Lower leg skin (tissue), 3 donors: ENCODE measurements at regions not wholly inside any gene's neighbourhood (a gene's known extent, or its start where the extent isn't known, plus 50 kb on each side); places are given as distances from the start of the nearest gene placed in this dataset.

Source experiments
- CTCF ChIP-seq, 3 donors: fragments of 450-650 bp; IDR thresholded peaks; one replicate each; pipeline ENCODE4 v1.5.1; 2016; ENCODE audit warnings: antibody characterized with exemption in 3 of 3, mild to moderate bottlenecking in 3 of 3, moderate library complexity in 2 of 3
- POLR2A ChIP-seq, 2 donors: fragments of 450-650 bp; IDR thresholded peaks; one replicate each; pipeline ENCODE4 v1.6.1; 2016 to 2017; ENCODE audit warnings: antibody characterized with exemption in 2 of 2, mild to moderate bottlenecking in 1 of 2, moderate library complexity in 1 of 2

- TF ChIP-seq CTCF (IDR thresholded peaks at IDR 0.05) (no peak), POLR2A (IDR thresholded peaks at IDR 0.05) (no peak)
Observed at GRCh38 chr1:166237675-166238074, 70.9 kb upstream of the FAM78B start.
